Esophagus muscularis mucosa (tissue), 4 donors: ENCODE measurements at regions not wholly inside any gene's neighbourhood (a gene's known extent, or its start where the extent isn't known, plus 50 kb on each side); places are given as distances from the start of the nearest gene placed in this dataset.
"Not testable (repeated sequence)": the region's sequence is repeated elsewhere in the genome, so short reads cannot be mapped to it uniquely, and the experiment has no call there.

Source experiments
- DNase-seq: peaks from one replicate; pipeline ENCODE4 v3.0.0-alpha.2; 2017; ENCODE audit errors: extremely low spot score
- H3K27ac ChIP-seq, 4 donors: fragments of 200-600 bp; sonication (generic); replicated peaks in 1 of 4; 1 replicate in 3 of 4; 2 replicates in 1 of 4; pipeline ENCODE4 v1.5.1; 2016 to 2019; ENCODE audit warnings: mild to moderate bottlenecking in 1 of 4
- H3K27me3 ChIP-seq, 4 donors: fragments of 200-600 bp; sonication (generic); one replicate each; pipeline versions ENCODE4 v1.5.1 to v1.6.0; 2016 to 2019
- H3K36me3 ChIP-seq, 4 donors: fragments of 200-600 bp; sonication (generic); one replicate each; pipeline ENCODE4 v1.5.1; 2016 to 2019
- H3K4me1 ChIP-seq, 4 donors: fragments of 200-600 bp; sonication (generic); one replicate each; pipeline ENCODE4 v1.5.1; 2016 to 2019
- H3K4me3 ChIP-seq, 4 donors: fragments of 200-600 bp; sonication (generic); 1 replicate in 2 of 4; 2 replicates in 2 of 4; pipeline ENCODE4 v1.5.1; 2016 to 2019; ENCODE audit warnings: mild to moderate bottlenecking in 4 of 4, moderate library complexity in 1 of 4
- H3K9me3 ChIP-seq, 4 donors: fragments of 200-600 bp; sonication (generic); 1 replicate in 3 of 4; 2 replicates in 1 of 4; pipeline ENCODE4 v1.5.1; 2016 to 2019
- POLR2A ChIP-seq: fragments of 450-650 bp; IDR thresholded peaks from one replicate; pipeline ENCODE4 v1.6.1; 2017; ENCODE audit warnings: antibody characterized with exemption, moderate library complexity, mild to moderate bottlenecking, low read depth
- POLR2AphosphoS5 ChIP-seq, 2 donors: sonication (generic); formaldehyde crosslinking; IDR thresholded peaks; one replicate each; pipeline ENCODE4 v1.6.1; 2017; ENCODE audit warnings: antibody characterized with exemption in 2 of 2
- WGBS: methylation state at CpG from one replicate; pipeline ENCODE4 v1.1.5; 2018; 5-methylcytosine and 5-hydroxymethylcytosine counted together
- intact Hi-C: fragments of 100-400 bp; cut with DNase I; formaldehyde crosslinking; loops from one replicate; pipeline ENCODE4 v1.15.1; 2023

DNA sequence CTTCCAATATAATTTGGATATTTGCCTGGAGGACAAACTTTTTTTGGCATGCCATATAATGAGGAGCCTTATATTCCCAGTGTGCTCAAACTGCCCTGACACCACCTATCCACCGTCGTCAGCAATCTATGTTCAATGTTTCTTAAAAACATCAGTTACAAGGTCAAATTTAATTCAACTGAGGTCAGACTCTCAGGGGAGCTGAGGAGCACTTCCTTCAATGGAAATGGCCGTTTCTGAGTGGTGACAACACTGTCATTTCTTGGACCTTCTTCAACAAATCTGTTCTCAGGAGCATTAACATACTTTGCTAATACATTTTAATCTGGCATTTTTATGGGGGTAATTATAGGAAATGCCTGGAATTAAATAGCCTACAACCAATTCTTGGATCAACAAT, 90.8 kb upstream of the FBXO28 start:
- WGBS, result 75% methylated on average over 3 of the region's 3 CpGs
- DNase-seq, H3K4me3 ChIP-seq, H3K36me3 ChIP-seq, H3K9me3 ChIP-seq, H3K27me3 ChIP-seq, intact Hi-C loops, H3K4me1 ChIP-seq, H3K27ac ChIP-seq: not testable (repeated sequence)

DNA sequence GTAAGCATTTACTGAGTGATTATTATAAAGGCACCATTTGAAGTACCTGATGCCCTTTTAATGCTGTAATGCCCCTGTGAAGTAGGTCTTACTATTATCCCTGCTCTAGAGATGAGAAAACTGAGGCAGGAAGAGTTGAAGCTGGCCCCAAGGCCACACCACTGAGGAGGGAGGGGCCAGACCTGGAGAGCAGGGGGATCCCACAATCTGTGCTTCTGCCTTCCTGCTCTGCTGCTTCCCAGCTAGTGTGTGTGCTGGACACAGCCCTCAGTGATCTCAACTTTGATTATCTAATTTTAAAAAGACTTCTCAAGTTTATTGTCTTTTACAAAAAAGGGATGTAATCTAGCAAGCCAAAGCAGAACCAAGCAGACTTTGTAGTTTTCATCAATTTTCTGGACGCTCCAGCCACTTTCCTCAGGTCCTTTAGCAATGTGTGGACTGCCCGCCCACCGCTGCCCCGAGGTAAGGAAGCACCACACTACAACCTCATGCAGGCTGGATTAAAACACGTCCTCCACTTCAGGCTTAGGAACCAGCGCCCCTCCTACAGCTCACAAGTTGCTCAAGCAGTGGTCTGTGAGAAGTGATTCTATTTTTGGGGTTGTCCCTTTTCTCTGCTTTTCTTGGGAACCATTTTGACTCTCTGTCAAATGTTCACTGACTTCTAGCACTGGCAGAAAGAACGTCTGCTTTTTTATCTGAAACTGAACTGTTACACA, 91.5 kb upstream of the FBXO28 start:
- H3K36me3 ChIP-seq, H3K27ac ChIP-seq, H3K9me3 ChIP-seq, intact Hi-C loops, H3K27me3 ChIP-seq, H3K4me1 ChIP-seq, H3K4me3 ChIP-seq, DNase-seq: not testable (repeated sequence)
- WGBS, result 72% methylated on average over 7 of the region's 7 CpGs

GRCh38 chr1:224019866-224020265, 94.0 kb upstream of the FBXO28 start:
- intact Hi-C loops, H3K4me1 ChIP-seq, H3K27me3 ChIP-seq, H3K9me3 ChIP-seq, H3K4me3 ChIP-seq, DNase-seq, H3K27ac ChIP-seq, H3K36me3 ChIP-seq: not testable (repeated sequence)
- 83% methylated on average over 3 of the region's 3 CpGs for WGBS

DNA sequence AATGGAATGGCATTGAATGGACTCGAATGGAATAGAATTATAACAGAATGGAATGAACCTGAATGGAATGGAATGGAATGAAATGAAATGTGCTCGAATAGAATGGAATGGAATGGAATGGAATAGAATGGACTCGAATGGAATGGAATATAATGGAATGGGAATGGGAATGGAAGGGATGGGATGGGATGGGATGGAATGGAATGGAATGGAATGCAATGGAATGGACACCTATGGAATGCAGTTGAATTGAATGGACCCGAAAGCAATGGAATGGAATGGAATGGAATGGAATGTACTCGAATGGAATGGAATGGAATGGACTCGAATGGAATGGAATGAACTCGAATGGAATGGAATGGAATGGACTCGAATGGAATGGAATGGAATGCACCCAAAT, 98.1 kb upstream of the FBXO28 start:
- H3K27me3 ChIP-seq, H3K4me1 ChIP-seq, H3K4me3 ChIP-seq, DNase-seq, intact Hi-C loops, H3K27ac ChIP-seq, H3K36me3 ChIP-seq, H3K9me3 ChIP-seq: not testable (repeated sequence)
- 93% methylated on average over 8 of the region's 8 CpGs for WGBS

- Histone ChIP-seq H3K4me1 (no peaks in the 10 kb centered on the region), H3K36me3 (no peaks in the 10 kb centered on the region), H3K27ac (no peak overlapping the region), H3K27me3 (no peaks in the 10 kb centered on the region), H3K4me3 (no peak overlapping the region), H3K9me3 (peaks cover 0 to 4% (median 0%) of the 10 kb centered on the region in 4 donors)
- intact Hi-C loops, result no loop called here
- no peak for DNase-seq
- 81% methylated on average over 7 of the region's 7 CpGs for WGBS
- no peak for TF ChIP-seq POLR2AphosphoS5 (IDR thresholded peaks at IDR 0.05)
- TF ChIP-seq POLR2A, result no peak
Observed at GRCh38 chr1:224014330-224014649, 99.6 kb upstream of the FBXO28 start.

DNA sequence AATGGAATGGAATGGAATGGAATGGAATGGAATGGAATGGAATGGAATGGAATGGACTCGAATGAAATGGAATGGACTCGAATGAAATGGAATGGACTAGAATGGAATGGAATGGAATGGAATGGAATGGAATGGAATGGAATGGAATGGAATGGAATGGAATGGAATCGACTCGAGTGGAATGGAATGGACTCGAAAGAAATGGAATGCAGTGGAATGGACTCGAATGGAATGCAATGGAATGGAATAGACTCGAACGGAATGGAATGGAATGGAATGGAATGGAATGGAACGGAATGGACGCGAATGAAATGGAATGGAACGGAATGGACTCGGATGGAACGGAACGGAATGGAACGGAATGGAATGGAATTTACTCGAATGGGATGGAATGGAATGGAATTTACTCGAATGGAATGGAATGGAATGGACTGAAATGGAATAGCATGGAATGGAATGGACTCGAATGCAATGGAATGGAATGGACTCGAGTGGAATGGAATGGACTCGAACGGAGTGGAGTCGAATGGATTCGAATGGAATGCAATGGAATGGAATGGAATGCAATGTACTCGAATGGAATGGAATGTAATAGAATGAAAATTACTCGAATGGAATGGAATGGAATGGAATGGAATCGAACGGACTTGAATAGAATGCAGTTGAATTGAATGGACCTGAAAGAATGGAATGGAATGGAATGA, 100.1 kb upstream of the FBXO28 start:
- DNase-seq, intact Hi-C loops: not testable (repeated sequence)
- 82% methylated on average over 27 of the region's 28 CpGs for WGBS

DNA sequence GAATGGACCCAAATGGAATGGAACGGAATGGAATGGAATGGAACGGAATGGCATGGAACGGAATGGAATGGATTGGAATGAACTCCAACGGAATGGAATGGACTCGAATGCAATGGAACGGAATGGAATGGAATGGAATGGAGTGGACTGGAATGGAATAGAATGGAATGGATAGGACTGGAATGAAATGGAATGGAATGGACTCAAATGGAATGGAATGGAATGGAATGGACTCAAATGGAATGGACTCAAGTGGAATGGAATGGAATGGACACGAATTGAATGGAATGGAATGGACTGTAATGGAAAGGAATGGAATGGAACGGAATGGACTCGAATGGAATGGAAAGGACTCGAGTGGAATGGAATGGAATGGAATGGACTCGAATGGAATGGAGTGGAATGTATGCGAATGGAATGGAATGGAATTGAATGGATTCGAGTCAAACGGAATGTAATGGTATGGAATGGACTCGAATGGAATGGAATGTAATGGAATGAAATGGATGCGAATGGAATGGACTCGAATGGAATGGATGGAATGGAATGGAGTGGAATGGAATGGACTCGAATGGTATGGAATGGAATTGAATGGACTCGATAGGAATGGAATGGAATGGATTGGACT, 101.0 kb upstream of the FBXO28 start:
- H3K9me3 ChIP-seq, H3K36me3 ChIP-seq, H3K4me3 ChIP-seq, H3K27ac ChIP-seq, DNase-seq, H3K27me3 ChIP-seq, intact Hi-C loops, H3K4me1 ChIP-seq: not testable (repeated sequence)
- WGBS, result 89% methylated on average over 19 of the region's 19 CpGs

More for the DNA sequence above, 100.1 kb upstream of the FBXO28 start:
- H3K36me3 ChIP-seq, H3K4me3 ChIP-seq, H3K9me3 ChIP-seq, H3K27me3 ChIP-seq, H3K27ac ChIP-seq, H3K4me1 ChIP-seq: not testable (repeated sequence)

GRCh38 chr1:224012162-224012561, 101.7 kb upstream of the FBXO28 start:
- intact Hi-C loops, H3K36me3 ChIP-seq, H3K4me1 ChIP-seq, H3K9me3 ChIP-seq, H3K4me3 ChIP-seq, H3K27me3 ChIP-seq, DNase-seq, H3K27ac ChIP-seq: not testable (repeated sequence)
- WGBS, result 75% methylated on average over 15 of the region's 15 CpGs

DNA sequence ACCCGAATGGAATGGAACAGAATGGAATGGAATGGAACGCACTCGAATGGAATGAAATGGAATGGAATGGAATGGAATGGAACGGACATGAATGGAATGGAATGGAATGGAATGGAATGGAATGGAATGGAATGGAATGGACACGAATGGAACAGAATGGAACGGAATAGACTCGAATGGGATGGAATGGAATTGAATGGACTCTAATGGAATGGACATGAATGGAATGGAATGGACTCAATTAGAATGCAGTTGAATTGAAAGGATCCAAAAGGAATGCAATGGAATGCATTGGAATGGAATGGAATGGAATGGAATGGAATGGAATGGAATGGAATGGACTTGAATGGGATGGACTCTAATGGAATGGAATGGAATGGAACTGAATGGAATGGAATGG, 102.2 kb upstream of the FBXO28 start:
- 82% methylated on average over 7 of the region's 7 CpGs for WGBS
- H3K4me3 ChIP-seq, H3K27me3 ChIP-seq, DNase-seq, intact Hi-C loops, H3K27ac ChIP-seq, H3K9me3 ChIP-seq, H3K4me1 ChIP-seq, H3K36me3 ChIP-seq: not testable (repeated sequence)

- H3K27ac ChIP-seq, intact Hi-C loops, H3K36me3 ChIP-seq, DNase-seq, H3K4me1 ChIP-seq, H3K27me3 ChIP-seq, H3K9me3 ChIP-seq, H3K4me3 ChIP-seq: not testable (repeated sequence)
- 95% methylated on average over 7 of the region's 7 CpGs for WGBS
Observed at GRCh38 chr1:224011153-224011552, 102.8 kb upstream of the FBXO28 start.

DNA sequence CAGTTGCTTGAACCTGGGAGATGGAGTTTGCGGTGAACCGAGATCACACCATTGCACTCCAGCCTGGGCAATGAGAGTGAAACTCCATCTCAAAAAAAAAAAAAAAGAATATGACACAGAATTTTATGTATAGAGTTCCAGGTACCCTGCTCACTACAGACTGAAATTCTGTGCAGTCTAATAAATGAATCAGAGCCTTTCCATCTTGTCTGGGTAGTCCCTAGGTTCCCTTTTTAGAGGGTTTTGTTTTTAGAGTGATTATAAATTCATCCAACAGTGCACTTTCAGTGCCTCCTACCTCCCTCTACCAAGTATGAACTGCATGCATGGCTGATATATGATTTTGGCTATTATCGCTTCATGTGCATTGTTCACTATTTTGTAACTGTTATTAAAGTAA, 107.9 kb upstream of the FBXO28 start:
- H3K27me3 ChIP-seq, H3K9me3 ChIP-seq, H3K27ac ChIP-seq, H3K4me1 ChIP-seq, H3K4me3 ChIP-seq, DNase-seq, intact Hi-C loops: not testable (repeated sequence)
- WGBS, result 100% methylated on average over 3 of the region's 3 CpGs
- peaks cover 0 to 10% (median 5%) of the 10 kb centered on the region in 4 donors for H3K36me3 ChIP-seq
